ENCODE measurements at regions not wholly inside any gene's neighbourhood (a gene's known extent, or its start where the extent isn't known, plus 50 kb on each side); places are given as distances from the start of the nearest gene placed in this dataset.
"Not testable (repeated sequence)": the region's sequence is repeated elsewhere in the genome, so short reads cannot be mapped to it uniquely, and the experiment has no call there.

- no peak for DNase-seq
These were observed 641.8 kb upstream of the MEF2C start for GRCh38 chr5:89524785-89525184.

GRCh38 chr5:89523867-89524266 lies 640.9 kb upstream of the MEF2C start:
- not testable (repeated sequence) for DNase-seq

GRCh38 chr5:89520771-89521170 lies 637.8 kb upstream of the MEF2C start:
- DNase-seq = no peak

- no peak for DNase-seq
These were observed 630.5 kb upstream of the MEF2C start for GRCh38 chr5:89513299-89514044.

GRCh38 chr5:89504051-89504450 lies 621.1 kb upstream of the MEF2C start:
- no peak for DNase-seq

GRCh38 chr5:89499787-89500186 lies 616.8 kb upstream of the MEF2C start:
- no peak for DNase-seq

GRCh38 chr5:89498699-89499098 lies 615.7 kb upstream of the MEF2C start:
- no peak for DNase-seq

GRCh38 chr5:89493414-89493813 lies 610.4 kb upstream of the MEF2C start:
- no peak for DNase-seq

GRCh38 chr5:89484962-89485361 lies 602.0 kb upstream of the MEF2C start:
- DNase-seq = no peak

GRCh38 chr5:89480406-89481007 lies 597.5 kb upstream of the MEF2C start:
- no peak for DNase-seq

- no peak for DNase-seq
These were observed 595.9 kb upstream of the MEF2C start for GRCh38 chr5:89478851-89479250.

- no peak for DNase-seq
These were observed 590.2 kb upstream of the MEF2C start for GRCh38 chr5:89473196-89473595.

- DNase-seq = no peak
These were observed 588.6 kb upstream of the MEF2C start for GRCh38 chr5:89471541-89471940.

- DNase-seq = no peak
These were observed 588.1 kb upstream of the MEF2C start for GRCh38 chr5:89471115-89471514.

- DNase-seq = no peak
These were observed 587.7 kb upstream of the MEF2C start for GRCh38 chr5:89470658-89471057.

GRCh38 chr5:89458332-89458656 lies 575.3 kb upstream of the MEF2C start:
- DNase-seq = no peak

- no peak for DNase-seq
These were observed 574.7 kb upstream of the MEF2C start for GRCh38 chr5:89457411-89458331.

GRCh38 chr5:89452081-89452480 lies 569.1 kb upstream of the MEF2C start:
- DNase-seq = no peak

- no peak for DNase-seq
These were observed 568.3 kb upstream of the MEF2C start for GRCh38 chr5:89451263-89451662.

GRCh38 chr5:89450149-89450538 lies 567.2 kb upstream of the MEF2C start:
- no peak for DNase-seq

GRCh38 chr5:89449392-89450148 lies 566.6 kb upstream of the MEF2C start:
- no peak for DNase-seq

GRCh38 chr5:89447027-89447426 lies 564.0 kb upstream of the MEF2C start:
- DNase-seq = no peak

Data from effector CD4-positive, alpha-beta T cell (primary cell).